B cell (primary cell): ENCODE measurements at regions not wholly inside any gene's neighbourhood (a gene's known extent, or its start where the extent isn't known, plus 50 kb on each side); places are given as distances from the start of the nearest gene placed in this dataset.

Experiments used
- ATAC-seq: fragments of 200-7000 bp; cut with Tn5 transposase; one replicate; pipeline ENCODE4 v1.10.0; 2021; ENCODE audit warnings: low read depth, mild to moderate bottlenecking, moderate number of reproducible peaks, moderate library complexity
- CTCF ChIA-PET: fragments of 350-600 bp; sonication (Branson Sonifier 250); formaldehyde crosslinking; loops from one replicate; lab custom pipeline; 2021; ENCODE audit warnings: antibody characterized with exemption, inconsistent platforms; lab: Charles Lee
- POLR2A ChIA-PET: fragments of 350-600 bp; sonication (Branson Sonifier 250); formaldehyde crosslinking; loops from one replicate; lab custom pipeline; 2021; ENCODE audit warnings: antibody characterized with exemption; lab: Charles Lee
- DNase-seq: peaks from one replicate; pipeline ENCODE4 v3.0.0; 2013
- H2AFZ ChIP-seq: 2 replicates; pipeline ENCODE4 v1.6.1; 2012; ENCODE audit warnings: mild to moderate bottlenecking, low read depth, low read length; ENCODE audit not compliant: insufficient read depth, poor library complexity, severe bottlenecking
- H3K27ac ChIP-seq, 2 donors: 1 replicate in 1 of 2; 2 replicates in 1 of 2; pipeline ENCODE4 v1.5.1; 2012 to 2013; ENCODE audit warnings: low read length in 2 of 2, mild to moderate bottlenecking in 2 of 2, moderate library complexity in 1 of 2
- H3K27me3 ChIP-seq, 4 experiments: fragments of 200-600 bp in 1 of 4; sonication (generic) in 1 of 4; replicated peaks in 1 of 4; 1 replicate in 2 of 4; 2 replicates in 2 of 4; pipeline versions ENCODE4 v1.6.1 to v1.7.0; 2013 to 2016; ENCODE audit warnings: low read length in 3 of 4, mild to moderate bottlenecking in 2 of 4, mixed read lengths in 1 of 4, moderate library complexity in 1 of 4; ENCODE audit not compliant: insufficient read depth in 4 of 4, control insufficient read depth in 3 of 4; ENCODE audit errors: control extremely low read depth in 1 of 4
- H3K36me3 ChIP-seq, 2 experiments: replicated peaks in 1 of 2; 1 replicate in 1 of 2; 2 replicates in 1 of 2; pipeline versions ENCODE4 v1.6.1 to v1.7.1; 2013; ENCODE audit warnings: low read length in 1 of 2; ENCODE audit not compliant: insufficient read depth in 2 of 2, control insufficient read depth in 1 of 2; ENCODE audit errors: control extremely low read depth in 1 of 2, extremely low read depth in 1 of 2
- H3K4me1 ChIP-seq, 2 donors: fragments of 200-600 bp in 1 of 2; sonication (generic) in 1 of 2; 1 replicate in 1 of 2; 2 replicates in 1 of 2; pipeline versions ENCODE4 v1.5.1 to v1.6.1; 2013 to 2017; ENCODE audit warnings: low read length in 2 of 2; ENCODE audit not compliant: control insufficient read depth in 2 of 2, insufficient read depth in 2 of 2
- H3K4me2 ChIP-seq: replicated peaks from 2 replicates; pipeline ENCODE3; 2012; ENCODE audit warnings: mild to moderate bottlenecking, low read depth, low read length; ENCODE audit not compliant: poor library complexity, severe bottlenecking
- H3K4me3 ChIP-seq, 5 experiments: fragments of 200-600 bp in 1 of 5; sonication (generic) in 1 of 5; 1 replicate in 3 of 5; 2 replicates in 2 of 5; pipeline versions ENCODE4 v1.5.1 to v1.7.0; 2011 to 2016; ENCODE audit warnings: low read length in 4 of 5, mild to moderate bottlenecking in 4 of 5, low read depth in 2 of 5, control low read depth in 1 of 5, moderate library complexity in 1 of 5; ENCODE audit not compliant: insufficient read depth in 1 of 5; ENCODE audit errors: control extremely low read depth in 1 of 5, extremely low read depth in 1 of 5
- H3K79me2 ChIP-seq: fragments of 200-600 bp; sonication (generic); one replicate; pipeline ENCODE4 v1.6.0; 2016; ENCODE audit warnings: low read length; ENCODE audit not compliant: control insufficient read depth, insufficient read depth
- H3K9ac ChIP-seq: fragments of 200-600 bp; sonication (generic); 2 replicates; pipeline ENCODE4 v1.6.1; 2017; ENCODE audit warnings: mild to moderate bottlenecking, low read length, moderate library complexity
- H3K9me3 ChIP-seq, 3 donors: one replicate each; pipeline versions ENCODE4 v1.6.1 to v1.7.1; 2013; ENCODE audit warnings: low read length in 2 of 3; ENCODE audit not compliant: control insufficient read depth in 2 of 3, insufficient read depth in 1 of 3; ENCODE audit errors: control extremely low read depth in 1 of 3
- H4K20me1 ChIP-seq: 2 replicates; pipeline ENCODE4 v1.6.0; 2012; ENCODE audit warnings: mild to moderate bottlenecking, low read length; ENCODE audit not compliant: insufficient read depth, control insufficient read depth, poor library complexity, severe bottlenecking
- H3K27ac Mint-ChIP-seq: one replicate; pipeline ENCODE4 v1.8.0; 2021; ENCODE audit warnings: mixed read lengths
- H3K27me3 Mint-ChIP-seq: one replicate; pipeline ENCODE4 v1.8.0; 2021; ENCODE audit warnings: mixed read lengths
- H3K4me1 Mint-ChIP-seq: one replicate; pipeline ENCODE4 v1.8.0; 2021; ENCODE audit warnings: mixed read lengths
- H3K4me3 Mint-ChIP-seq: one replicate; pipeline ENCODE4 v1.8.0; 2021; ENCODE audit warnings: mixed read lengths
- H3K9me3 Mint-ChIP-seq: one replicate; pipeline ENCODE4 v1.8.0; 2022; ENCODE audit warnings: mixed read lengths; ENCODE audit not compliant: insufficient read depth
- CTCF ChIP-seq: fragments of 200-600 bp; IDR thresholded peaks from one replicate; pipeline ENCODE4 v1.8.0; 2022; ENCODE audit warnings: antibody characterized with exemption, mild to moderate bottlenecking
- EZH2 ChIP-seq: IDR thresholded peaks from 2 replicates; pipeline ENCODE4 v1.6.1; 2012; ENCODE audit warnings: borderline replicate concordance, low read depth, mild to moderate bottlenecking, moderate library complexity, low read length; ENCODE audit not compliant: insufficient read depth, poor library complexity, severe bottlenecking
- WGBS: methylation state at CpG from one replicate; pipeline ENCODE4 v1.1.5; 2013; ENCODE audit warnings: missing lambda C conversion rate; ENCODE audit not compliant: insufficient coverage; 5-methylcytosine and 5-hydroxymethylcytosine counted together
- intact Hi-C: fragments of 100-400 bp; cut with micrococcal nuclease; formaldehyde crosslinking; loops from one replicate; pipeline ENCODE4 v1.10.0; 2022

GRCh38 chr4:138828926-138829325 lies 186.7 kb upstream of the NOCT start:
- H3K27me3 ChIP-seq = peaks cover 0 to 2% (median 0%) of the 10 kb centered on the region in 4 experiments
- Mint-ChIP-seq H3K4me1 (no peaks in the 10 kb centered on the region), H3K27me3 (peaks cover 9% of the 10 kb centered on the region), H3K9me3 (no peaks in the 10 kb centered on the region), H3K27ac (no peak overlapping the region), H3K4me3 (no peak overlapping the region)
- ChIA-PET CTCF (no interaction called here), POLR2A (no interaction called here)
- intact Hi-C loops = no loop called here
- H3K4me1 ChIP-seq = no peaks in the 10 kb centered on the region
- no peak overlapping the region for H2AFZ ChIP-seq
- TF ChIP-seq CTCF = no peak
- TF ChIP-seq EZH2 = no peak
- H3K9ac ChIP-seq = no peak overlapping the region
- ATAC-seq (no peak), DNase-seq (no peak)
- WGBS = 89% methylated on average over 1 of the region's 1 CpG
- no peak overlapping the region for H3K4me3 ChIP-seq
- no peaks in the 10 kb centered on the region for H3K79me2 ChIP-seq
- no peaks in the 10 kb centered on the region for H3K9me3 ChIP-seq
- H3K4me2 ChIP-seq = no peak overlapping the region
- H3K36me3 ChIP-seq = no peaks in the 10 kb centered on the region
- H4K20me1 ChIP-seq = no peaks in the 10 kb centered on the region
- no peak overlapping the region for H3K27ac ChIP-seq

GRCh38 chr4:138826754-138827153 lies 188.8 kb upstream of the NOCT start:
- ATAC-seq = no peak
- no peaks in the 10 kb centered on the region for H3K36me3 ChIP-seq
- H4K20me1 ChIP-seq = no peaks in the 10 kb centered on the region
- H3K4me2 ChIP-seq = no peak overlapping the region
- Mint-ChIP-seq H3K9me3 (no peaks in the 10 kb centered on the region), H3K4me1 (no peaks in the 10 kb centered on the region), H3K27me3 (peaks cover 12% of the 10 kb centered on the region), H3K4me3 (no peak overlapping the region), H3K27ac (no peak overlapping the region)
- H3K4me1 ChIP-seq = no peaks in the 10 kb centered on the region
- WGBS = no CpG with 5 or more reads among the region's 2 CpGs
- no peak overlapping the region for H3K9ac ChIP-seq
- no peak overlapping the region for H3K4me3 ChIP-seq
- POLR2A ChIA-PET = no interaction called here
- TF ChIP-seq CTCF = no peak
- TF ChIP-seq EZH2 = no peak
- intact Hi-C loops = no loop called here
- no peaks in the 10 kb centered on the region for H3K79me2 ChIP-seq
- DNase-seq = no peak
- no peak overlapping the region for H2AFZ ChIP-seq
- H3K27me3 ChIP-seq = no peaks in the 10 kb centered on the region
- no peak overlapping the region for H3K27ac ChIP-seq
- no peaks in the 10 kb centered on the region for H3K9me3 ChIP-seq
- CTCF ChIA-PET = no interaction called here
